ENCODE measurements at regions not wholly inside any gene's neighbourhood (a gene's known extent, or its start where the extent isn't known, plus 50 kb on each side); places are given as distances from the start of the nearest gene placed in this dataset.

DNA sequence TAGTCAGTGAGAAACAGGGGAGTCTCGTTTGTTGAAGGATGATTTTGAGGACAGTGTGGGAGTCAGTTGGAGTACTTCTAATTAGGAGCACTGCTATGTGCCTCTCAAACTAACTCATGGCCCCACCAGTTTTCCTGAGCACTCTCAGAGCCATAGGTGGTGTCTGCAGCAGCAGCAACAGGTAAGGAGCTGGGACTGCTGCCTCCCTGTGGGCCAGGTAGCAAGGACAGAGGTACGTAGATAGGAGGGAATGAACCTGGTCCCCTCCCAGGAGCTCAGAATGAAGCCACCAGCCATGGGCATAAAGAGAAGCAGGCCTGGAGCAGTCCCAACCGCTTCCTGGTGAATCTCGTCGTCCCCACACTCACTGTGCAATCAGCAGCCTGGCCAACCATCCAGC is 183.4 kb downstream of the BUD13 start (continued):
- TF ChIP-seq, protein P1, sequence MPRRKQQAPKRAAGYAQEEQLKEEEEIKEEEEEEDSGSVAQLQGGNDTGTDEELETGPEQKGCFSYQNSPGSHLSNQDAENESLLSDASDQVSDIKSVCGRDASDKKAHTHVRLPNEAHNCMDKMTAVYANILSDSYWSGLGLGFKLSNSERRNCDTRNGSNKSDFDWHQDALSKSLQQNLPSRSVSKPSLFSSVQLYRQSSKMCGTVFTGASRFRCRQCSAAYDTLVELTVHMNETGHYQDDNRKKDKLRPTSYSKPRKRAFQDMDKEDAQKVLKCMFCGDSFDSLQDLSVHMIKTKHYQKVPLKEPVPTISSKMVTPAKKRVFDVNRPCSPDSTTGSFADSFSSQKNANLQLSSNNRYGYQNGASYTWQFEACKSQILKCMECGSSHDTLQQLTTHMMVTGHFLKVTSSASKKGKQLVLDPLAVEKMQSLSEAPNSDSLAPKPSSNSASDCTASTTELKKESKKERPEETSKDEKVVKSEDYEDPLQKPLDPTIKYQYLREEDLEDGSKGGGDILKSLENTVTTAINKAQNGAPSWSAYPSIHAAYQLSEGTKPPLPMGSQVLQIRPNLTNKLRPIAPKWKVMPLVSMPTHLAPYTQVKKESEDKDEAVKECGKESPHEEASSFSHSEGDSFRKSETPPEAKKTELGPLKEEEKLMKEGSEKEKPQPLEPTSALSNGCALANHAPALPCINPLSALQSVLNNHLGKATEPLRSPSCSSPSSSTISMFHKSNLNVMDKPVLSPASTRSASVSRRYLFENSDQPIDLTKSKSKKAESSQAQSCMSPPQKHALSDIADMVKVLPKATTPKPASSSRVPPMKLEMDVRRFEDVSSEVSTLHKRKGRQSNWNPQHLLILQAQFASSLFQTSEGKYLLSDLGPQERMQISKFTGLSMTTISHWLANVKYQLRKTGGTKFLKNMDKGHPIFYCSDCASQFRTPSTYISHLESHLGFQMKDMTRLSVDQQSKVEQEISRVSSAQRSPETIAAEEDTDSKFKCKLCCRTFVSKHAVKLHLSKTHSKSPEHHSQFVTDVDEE (CRISPR knock-in tag; IDR thresholded peaks at IDR 0.05): no peak
- TF ChIP-seq ZNF70 (CRISPR knock-in tag; IDR thresholded peaks at IDR 0.05) (no peak), RARB (CRISPR knock-in tag; IDR thresholded peaks at IDR 0.05) (no peak), ZNF565 (CRISPR knock-in tag; conservative IDR thresholded peaks at IDR 0.05; ENCODE audit: low read depth) (no peak), ESRRG (CRISPR knock-in tag; IDR thresholded peaks at IDR 0.05) (no peak), ISL1 (CRISPR knock-in tag; IDR thresholded peaks at IDR 0.05) (no peak)

DNA sequence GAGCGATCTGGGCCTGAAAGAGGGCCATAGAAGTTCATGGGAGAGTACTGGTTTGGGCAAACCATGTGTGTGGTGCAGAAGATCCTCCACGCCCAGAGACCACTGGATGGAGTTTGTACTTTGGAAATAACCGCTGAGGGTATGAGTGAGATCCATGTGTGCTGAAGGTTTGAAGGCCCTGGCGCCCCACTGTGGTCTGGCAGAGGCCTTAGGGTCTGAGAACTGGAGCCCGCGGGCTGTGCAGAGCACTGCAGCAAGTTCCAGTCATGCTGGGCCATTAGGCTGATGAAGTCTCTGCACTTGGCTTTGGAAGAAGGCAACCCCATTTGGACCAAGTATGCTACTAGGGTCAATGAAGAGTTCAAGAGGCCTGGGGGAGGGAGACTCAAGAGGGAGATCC is 186.4 kb downstream of the BUD13 start:
- TF ChIP-seq ARNTL (CRISPR knock-in tag; IDR thresholded peaks at IDR 0.05; ENCODE audit: borderline replicate concordance, low read depth) (no peak), RARB (CRISPR knock-in tag; IDR thresholded peaks at IDR 0.05) (no peak), ZFP3 (CRISPR knock-in tag; IDR thresholded peaks at IDR 0.05) (no peak), GLIS3 (CRISPR knock-in tag; IDR thresholded peaks at IDR 0.05) (no peak), CREB5 (CRISPR knock-in tag; IDR thresholded peaks at IDR 0.05; ENCODE audit: low read depth) (no peak), CSRNP3 (CRISPR knock-in tag; IDR thresholded peaks at IDR 0.05) (no peak), TCF4 (CRISPR knock-in tag; IDR thresholded peaks at IDR 0.05; ENCODE audit: borderline replicate concordance) (no peak), ESRRG (CRISPR knock-in tag; IDR thresholded peaks at IDR 0.05) (no peak)

GRCh38 chr11:116582571-116582970 is 190.2 kb downstream of the BUD13 start:
- ATAC-seq: no peak
- TF ChIP-seq CREB5 (CRISPR knock-in tag; IDR thresholded peaks at IDR 0.05; ENCODE audit: low read depth) (no peak), GLIS3 (CRISPR knock-in tag; IDR thresholded peaks at IDR 0.05) (no peak)

More for the DNA sequence above, 186.4 kb downstream of the BUD13 start:
- no peak for ATAC-seq

GRCh38 chr11:116581349-116581748 is 191.4 kb downstream of the BUD13 start:
- no peak for ATAC-seq
- TF ChIP-seq ZFP30 (CRISPR knock-in tag; IDR thresholded peaks at IDR 0.05): no peak
- no peak for TF ChIP-seq CSDC2 (CRISPR knock-in tag; IDR thresholded peaks at IDR 0.05)
- no peak for TF ChIP-seq ISL1 (CRISPR knock-in tag; IDR thresholded peaks at IDR 0.05)
- TF ChIP-seq SNAI2 (CRISPR knock-in tag; IDR thresholded peaks at IDR 0.05): no peak
- TF ChIP-seq TCF4 (CRISPR knock-in tag; IDR thresholded peaks at IDR 0.05; ENCODE audit: borderline replicate concordance): no peak
- no peak for TF ChIP-seq GLIS3 (CRISPR knock-in tag; IDR thresholded peaks at IDR 0.05)
- TF ChIP-seq OSR1 (CRISPR knock-in tag; IDR thresholded peaks at IDR 0.05): no peak
- no peak for TF ChIP-seq ZFP3 (CRISPR knock-in tag; IDR thresholded peaks at IDR 0.05)
- no peak for TF ChIP-seq ESRRG (CRISPR knock-in tag; IDR thresholded peaks at IDR 0.05)
- TF ChIP-seq, protein P1 (CRISPR knock-in tag; IDR thresholded peaks at IDR 0.05): no peak
- TF ChIP-seq BACH2 (CRISPR knock-in tag; IDR thresholded peaks at IDR 0.05; ENCODE audit: borderline replicate concordance): no peak
- no peak for TF ChIP-seq CSRNP3 (CRISPR knock-in tag; IDR thresholded peaks at IDR 0.05)
- no peak for TF ChIP-seq PPARA (CRISPR knock-in tag; IDR thresholded peaks at IDR 0.05; ENCODE audit: borderline replicate concordance)
